NCI-H1048 (cell line): ENCODE measurements at regions not wholly inside any gene's neighbourhood (a gene's known extent, or its start where the extent isn't known, plus 50 kb on each side); places are given as distances from the start of the nearest gene placed in this dataset.

Source experiments
- DNase-seq: peaks from one replicate; lab custom pipeline; 2025; lab: John Stamatoyannopoulos, UW

DNA sequence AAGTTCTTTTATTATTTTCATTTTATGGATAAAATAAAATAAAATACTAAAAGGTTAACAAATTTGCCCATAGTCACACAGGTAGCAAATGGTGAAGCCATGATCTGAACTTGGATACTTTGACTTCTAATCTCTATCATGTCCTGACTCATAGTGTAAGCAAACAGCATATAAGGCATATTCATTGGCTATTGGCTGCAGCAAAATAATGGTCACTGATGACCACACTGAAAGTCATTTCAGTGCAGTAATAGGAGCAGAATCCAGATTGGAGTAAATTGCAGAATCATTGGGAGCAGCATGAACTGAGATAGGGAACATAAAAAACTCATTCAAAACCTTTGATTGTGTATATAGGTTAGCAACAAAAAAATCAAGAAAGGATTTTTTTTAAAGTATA is 262.9 kb downstream of the PLA2G4A start:
- no peak for DNase-seq

DNA sequence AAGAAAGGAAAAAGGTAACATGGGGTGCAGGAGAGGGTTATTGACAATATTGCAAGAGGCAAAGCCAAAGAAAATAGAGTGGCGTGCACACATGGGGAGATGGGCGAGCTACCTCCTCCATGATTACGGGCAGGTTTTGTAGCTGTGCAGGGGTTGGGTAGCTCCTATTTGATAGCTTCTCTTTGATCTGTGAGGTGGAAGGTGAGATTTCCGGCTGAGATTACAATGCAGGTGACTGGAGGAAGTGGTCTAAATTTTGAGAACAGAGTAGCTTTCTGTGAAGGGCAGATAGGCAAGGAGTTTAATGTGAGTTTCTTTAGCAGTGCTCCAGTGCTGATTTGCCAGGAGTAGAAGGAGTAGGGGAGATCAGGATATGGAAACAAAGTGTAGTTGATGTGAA is 263.4 kb downstream of the PLA2G4A start:
- no peak for DNase-seq

DNA sequence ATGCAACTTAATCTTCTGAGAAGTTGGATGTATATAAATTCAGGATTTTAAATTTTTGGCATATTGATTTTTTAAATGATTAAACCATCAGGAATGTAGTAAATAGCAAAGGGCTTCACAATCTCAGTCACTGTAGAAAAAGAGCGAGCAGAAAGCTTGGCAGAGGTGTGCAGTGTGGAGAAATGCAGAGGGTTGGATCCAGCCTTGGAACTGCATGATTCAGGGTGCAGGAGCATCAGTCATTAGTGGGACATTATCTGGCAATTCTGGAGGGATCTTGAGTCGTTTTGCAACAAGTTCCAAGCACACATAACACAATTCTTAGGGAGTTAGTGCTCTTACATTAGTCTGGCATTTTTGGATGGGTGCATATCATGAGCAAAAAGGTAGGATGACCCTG is 267.9 kb downstream of the PLA2G4A start:
- DNase-seq, result no peak

DNA sequence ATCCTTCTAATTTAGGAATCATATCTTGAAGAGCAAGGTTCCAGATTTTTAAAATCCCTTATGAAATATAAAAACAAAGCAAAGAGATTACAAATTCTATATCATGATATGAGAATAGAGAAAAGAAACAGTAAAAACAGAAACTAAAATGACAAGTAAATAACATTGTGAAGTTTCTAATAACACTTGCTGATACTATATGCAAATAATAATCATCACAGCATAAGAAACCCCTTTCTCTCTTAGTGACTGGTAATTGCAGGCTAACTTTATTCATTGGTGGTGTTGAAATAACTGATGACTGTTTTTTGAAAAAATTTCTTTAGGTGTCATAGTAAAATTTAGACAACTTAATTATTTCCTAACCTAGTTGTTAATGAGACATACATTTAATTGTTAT is 281.6 kb downstream of the PLA2G4A start:
- DNase-seq, result no peak

DNA sequence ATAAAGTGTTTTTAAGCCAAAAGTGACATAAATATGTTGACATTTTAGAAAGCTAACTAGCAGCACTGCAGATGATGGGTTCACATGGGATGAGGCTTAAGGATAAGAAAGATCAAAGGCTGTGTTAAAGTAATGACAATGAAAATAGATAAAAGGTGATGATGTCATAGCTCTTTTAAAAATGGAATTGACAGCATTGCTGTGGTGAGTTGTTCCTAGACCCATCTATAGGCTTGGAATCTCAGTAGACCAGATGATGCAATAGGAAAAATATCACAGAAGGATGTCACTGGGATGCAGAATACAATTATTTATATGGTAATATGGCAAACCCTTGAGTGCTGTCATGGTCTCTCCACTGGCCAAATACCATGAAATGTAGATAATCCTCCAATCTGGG is 286.0 kb downstream of the PLA2G4A start:
- no peak for DNase-seq

DNA sequence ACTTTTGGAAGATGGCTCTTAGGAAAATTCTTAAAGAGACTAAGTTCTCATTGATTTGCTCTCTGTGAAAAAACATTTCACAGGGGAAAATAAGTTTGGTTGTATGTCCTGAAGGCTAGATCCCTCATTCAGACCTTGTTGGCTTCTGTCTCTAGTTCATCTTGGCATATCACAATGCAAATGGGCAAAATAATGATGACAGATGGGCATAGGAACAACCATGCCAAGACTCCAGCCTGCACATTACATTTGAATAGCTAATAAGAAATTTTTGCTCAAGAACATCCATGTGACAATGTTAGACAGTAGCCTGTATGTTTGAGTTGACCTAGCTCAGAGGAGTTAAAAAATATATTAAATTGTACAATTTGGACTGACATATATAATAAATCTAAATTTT is 292.9 kb downstream of the PLA2G4A start:
- DNase-seq, result no peak

DNA sequence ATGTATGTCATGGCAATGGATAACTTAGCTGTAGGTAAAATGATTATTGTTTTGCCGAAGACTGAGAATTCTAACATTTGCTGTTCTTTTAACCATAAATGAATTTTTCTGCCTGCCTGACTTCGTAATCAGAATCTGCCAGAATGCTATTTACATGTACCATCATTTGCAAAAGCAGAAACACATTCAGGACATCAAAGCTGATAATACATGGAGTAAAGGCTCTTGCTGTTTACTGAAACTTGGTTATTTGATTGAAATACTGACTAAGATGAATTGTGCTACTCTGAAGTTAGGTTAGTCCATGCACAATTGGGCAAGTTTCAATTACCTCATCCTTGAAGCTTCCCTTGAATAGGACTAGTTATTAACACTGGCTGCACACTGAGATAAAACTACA is 293.8 kb downstream of the PLA2G4A start:
- DNase-seq, result no peak

DNA sequence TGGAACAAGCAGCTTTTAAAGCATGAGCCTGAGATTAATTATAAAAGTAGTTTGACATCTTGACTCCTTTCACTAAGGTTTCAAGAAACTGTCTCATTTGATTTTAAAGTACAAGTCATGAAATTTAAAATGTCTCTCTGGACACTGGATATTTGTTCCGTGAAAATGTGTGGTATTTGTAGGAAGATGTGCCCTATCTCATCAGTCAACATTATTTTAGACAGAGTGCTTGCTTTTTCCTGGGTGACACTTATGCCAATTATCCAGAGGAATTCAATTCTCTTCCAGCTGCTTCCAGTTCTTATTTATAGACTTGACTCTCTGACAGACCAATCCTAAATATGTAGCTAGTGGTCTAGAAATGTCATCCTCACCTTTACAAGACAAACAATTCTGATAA is 300.4 kb downstream of the PLA2G4A start:
- DNase-seq, result no peak

DNA sequence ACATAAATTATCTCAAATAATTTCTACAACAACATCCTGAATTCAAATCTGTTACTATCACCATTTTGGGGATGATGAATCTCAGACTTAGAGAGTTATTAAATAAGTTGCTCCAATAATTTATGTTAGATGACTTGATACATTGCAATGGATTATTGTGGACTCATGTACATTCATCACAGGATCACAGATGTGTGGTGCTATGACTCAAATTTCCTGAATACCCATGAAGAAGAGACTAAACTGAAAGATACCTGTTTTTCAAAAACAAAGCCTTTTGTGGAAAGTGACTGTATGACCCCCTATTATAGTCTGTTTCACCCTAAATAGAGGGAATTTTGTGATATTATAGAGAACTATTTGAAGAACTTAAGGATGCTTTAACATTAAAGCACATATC is 315.0 kb downstream of the PLA2G4A start:
- no peak for DNase-seq

DNA sequence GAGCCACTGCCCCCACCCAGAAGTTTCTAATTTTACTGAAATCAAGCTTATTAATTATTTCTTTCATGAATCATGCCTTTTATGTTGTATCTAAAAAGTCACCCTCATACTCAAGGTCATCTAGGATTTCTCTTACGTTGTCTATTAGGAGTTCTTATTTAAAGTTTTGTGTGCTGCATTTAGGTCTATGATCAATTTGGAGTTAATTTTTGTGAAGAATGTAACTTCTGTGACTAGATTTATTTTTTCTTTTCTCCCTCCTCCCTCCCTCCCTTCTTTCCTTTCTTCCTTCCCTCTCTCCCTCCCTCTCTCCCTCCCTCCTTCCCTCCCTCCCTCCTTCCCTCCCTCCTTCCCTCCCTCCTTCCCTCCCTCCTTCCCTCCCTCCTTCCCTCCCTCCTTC is 317.6 kb downstream of the PLA2G4A start:
- DNase-seq, result no peak

DNA sequence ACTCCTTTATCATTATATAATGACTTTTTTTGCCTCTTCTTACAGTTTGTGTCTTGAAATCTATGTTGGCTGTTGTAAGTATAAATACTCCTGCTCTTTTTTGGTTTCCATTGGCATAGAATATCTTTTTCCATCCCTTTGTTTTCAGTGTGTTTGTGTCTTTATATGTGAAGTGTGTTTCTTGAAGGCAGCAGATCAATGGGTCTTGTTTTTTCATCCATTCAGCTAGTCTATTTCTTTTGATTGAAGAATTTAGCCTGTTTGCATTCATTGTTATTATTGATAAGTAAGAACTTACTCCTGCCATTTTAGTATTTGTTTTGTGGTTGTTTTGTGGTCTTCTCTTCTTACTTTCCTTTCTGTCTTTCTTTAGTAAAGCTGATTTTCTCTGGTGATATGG is 322.8 kb downstream of the PLA2G4A start:
- DNase-seq, result no peak

DNA sequence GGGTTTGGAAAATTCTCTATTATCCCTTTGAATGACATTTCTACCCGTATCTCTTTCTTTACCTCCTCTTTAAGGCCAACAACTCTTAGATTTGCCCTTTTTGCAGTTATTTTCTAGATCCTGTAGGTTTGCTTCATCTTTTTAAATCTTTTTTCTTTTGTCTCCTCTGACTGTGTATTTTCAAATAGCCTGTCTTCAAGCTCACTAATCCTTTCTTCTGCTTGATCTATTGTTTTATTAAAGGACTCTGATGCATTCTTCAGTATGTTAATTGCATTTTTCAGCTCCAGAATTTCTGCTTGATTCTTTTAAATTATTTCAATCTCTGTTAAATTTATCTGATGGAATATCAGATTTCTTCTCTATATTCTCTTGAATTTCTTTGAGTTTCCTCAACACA is 324.3 kb downstream of the PLA2G4A start:
- no peak for DNase-seq

DNA sequence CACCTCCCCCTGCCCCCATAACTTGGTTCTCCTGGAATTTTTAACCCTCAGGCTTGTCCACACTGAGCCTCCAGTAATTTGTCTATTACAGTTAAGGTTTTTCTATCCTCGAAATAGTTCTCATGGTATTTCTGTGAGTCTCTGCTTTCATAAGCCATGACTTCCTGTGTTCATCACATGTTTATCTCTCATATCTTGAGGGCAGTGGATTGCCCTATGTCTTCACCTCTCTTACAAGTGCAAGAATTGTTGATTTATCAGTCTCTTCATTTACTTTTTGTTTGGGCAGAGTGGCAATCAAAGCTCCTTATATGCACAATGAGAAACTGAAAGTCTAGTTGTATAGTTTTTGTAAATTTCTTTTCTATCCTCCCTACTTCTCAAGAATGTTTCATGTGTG is 328.4 kb downstream of the PLA2G4A start:
- no peak for DNase-seq

DNA sequence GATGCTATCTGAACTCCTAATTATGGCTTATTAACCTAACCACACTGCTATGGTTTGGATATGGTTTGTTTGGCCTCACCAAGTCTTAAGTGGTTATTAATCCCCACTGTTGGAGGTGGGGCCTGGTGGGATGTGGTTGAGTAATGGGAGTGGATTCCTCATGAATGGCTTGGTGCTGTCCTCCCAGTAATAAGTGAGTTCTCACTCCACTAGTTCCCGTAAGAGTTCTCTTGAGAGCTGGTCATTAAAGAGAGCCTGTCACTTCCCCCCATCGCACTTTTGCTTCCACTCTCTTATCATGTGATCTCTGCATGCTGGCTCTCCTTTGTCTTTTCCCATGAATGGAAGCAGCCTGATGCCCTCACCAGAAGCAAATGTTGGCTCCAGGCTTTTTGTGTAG is 328.8 kb downstream of the PLA2G4A start:
- DNase-seq, result no peak

DNA sequence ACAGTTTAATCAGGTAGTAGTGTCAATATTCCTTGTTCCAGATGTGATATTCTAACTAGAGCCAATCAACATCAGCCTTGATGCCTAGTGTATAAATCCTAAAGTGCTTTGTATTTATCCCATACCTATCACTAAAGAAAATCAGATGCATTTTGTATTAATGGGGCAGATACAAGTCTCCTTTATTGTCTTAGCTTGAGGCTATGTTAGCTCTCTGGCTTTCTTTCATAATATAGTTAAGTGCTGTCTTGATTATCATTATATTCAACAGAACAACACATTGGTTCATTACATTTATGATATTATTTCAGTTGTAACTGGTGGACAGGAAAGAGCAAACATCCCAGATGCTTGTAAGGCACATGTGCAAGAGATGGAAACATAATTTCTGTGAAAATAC is 338.8 kb downstream of the PLA2G4A start:
- DNase-seq, result no peak

DNA sequence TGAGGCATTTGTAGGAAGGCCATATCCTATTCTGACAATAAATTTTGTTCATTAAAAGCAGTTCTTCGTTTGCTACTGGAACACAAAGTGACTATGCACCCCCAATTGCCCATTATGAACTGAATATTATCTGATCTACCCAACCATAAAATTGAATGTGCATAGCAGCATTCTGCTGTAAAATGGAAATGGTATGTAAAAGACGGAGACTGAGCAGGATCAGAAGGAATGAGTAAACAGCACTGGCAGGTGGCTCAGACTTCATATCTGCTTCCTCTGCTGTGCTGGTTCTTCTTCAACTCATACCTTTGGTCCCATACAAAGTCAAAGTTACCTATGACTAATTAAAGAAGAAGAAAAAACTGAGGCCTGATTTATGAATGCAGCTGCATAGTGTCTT is 339.5 kb downstream of the PLA2G4A start:
- no peak for DNase-seq

DNA sequence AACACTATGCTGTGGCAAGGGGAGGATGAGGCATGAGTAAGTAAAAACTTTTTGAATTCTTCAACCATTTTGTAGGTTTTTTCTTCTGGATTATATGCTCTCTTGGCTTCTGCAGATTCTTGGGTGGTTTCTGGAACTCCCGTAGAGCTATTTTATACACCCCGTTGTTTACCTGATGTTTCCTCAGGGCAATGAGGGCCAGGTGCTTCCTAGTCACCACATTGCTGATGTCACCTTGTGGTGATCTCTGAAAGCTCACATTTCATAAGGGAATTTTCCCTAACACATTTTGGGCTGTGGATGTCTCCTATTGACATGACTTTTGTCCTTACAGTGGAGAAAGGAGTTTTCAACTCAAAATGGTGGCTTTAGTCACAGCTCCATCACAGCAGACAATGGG is 356.6 kb downstream of the PLA2G4A start:
- no peak for DNase-seq

DNA sequence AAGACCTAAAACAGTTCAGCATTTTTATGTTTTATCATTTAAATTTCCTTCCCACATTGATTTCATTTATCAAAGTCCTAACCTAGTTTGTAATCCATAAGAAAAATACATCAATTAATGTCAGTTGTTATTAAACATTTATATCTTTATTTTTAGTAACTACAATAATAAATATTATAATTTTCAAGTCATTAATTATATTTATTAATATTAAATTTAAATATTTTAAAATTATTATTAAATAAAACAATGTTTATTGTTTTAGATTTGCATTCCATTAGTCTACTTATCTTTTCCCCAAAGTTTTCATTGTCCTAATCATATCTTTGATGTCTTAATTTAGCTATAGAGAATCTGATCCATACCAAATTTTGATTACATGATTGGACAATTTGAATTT is 368.9 kb downstream of the PLA2G4A start:
- DNase-seq, result no peak

DNA sequence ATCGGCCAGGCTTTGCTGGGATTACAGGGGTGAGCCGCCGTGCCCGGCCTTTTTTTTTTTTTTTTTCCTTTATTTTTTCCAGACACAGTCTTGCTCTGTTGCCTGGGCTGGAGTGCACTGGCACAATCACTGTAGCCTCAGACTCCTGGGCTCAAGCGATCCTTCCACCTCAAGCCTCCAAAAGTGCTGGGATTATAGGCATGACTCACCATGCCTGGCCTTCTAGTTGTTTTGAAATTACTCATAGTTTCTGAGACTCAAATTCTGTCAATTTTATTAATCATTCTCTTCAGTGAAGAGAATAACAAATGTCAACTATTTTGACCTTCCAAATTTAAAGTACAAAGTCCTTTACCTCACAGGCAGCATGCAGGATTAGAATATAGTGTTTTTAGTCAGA is 374.5 kb downstream of the PLA2G4A start:
- no peak for DNase-seq

DNA sequence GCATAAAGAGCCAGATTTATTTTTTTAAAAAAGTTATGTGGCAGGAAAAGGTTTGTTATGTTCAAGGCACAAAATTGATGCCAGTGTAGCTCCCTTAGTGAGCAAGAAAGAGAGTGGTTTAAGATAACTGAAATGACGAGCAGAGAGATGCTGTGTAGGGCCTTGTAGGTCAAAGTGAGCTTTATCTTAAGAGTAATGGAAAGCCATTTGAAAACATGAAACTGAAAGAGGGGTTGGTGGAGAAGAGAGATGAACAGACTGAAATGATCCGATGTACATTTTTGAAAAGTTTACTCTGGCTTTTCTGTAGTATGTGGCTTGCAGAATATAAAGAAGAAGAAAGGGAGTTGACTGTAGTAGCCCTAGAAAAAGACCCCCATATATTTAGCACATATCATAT is 383.6 kb downstream of the PLA2G4A start:
- DNase-seq, result no peak

DNA sequence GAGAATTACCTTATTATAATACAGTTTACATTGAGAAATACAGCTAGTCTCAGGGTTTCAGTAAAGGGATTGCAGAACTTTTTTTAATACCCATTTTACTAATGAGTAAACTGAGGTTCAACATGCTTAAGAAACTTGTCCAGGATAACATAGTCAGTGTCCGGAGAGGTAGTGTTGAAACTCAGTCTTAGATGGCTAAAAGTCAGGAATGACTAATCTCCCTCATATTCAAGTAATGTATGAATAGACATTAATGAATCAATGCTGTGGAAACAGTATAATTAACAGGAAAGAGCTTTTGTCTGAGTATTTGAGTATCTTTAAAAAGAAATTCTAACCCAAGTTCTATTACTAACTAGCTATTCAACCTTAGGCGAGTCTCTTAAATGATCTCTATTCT is 397.6 kb downstream of the PLA2G4A start:
- no peak for DNase-seq

DNA sequence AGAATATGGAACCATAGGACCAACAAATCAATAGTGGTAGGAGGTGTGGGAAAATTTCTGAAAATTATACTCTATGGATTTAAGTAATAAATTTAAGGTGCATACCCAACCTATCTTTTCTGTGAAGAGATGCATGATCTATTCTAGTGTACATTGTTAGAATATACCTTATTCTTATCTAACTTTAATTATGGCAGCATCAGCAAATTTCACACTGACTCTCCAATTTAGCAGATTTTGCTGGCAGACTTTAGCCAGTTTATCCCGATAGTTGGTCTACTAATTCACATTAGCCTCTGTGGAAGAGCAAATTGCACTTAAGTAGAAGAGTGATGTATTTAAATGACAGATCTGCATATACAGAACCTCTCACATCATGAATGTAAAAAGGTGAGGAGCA is 400.0 kb downstream of the PLA2G4A start:
- DNase-seq, result no peak

DNA sequence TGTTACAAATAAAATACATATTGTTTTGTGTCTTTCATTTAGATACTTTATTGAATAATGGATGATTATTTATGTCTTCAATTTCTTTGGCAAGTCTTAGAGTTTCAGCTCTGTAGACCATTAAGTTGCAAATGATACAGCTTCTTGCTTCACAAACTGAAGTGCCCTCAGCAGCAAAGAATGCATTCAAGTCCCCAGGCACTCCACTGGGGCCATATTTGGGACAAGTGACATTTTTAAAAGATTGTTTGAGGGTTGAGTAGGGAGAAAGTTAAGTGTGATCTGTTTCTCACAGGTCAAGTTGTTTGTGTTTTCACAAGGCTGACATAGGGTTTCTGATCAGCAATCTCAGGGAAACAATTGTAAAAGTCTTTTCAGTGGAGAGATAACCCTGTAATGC is 400.7 kb downstream of the PLA2G4A start:
- no peak for DNase-seq

DNA sequence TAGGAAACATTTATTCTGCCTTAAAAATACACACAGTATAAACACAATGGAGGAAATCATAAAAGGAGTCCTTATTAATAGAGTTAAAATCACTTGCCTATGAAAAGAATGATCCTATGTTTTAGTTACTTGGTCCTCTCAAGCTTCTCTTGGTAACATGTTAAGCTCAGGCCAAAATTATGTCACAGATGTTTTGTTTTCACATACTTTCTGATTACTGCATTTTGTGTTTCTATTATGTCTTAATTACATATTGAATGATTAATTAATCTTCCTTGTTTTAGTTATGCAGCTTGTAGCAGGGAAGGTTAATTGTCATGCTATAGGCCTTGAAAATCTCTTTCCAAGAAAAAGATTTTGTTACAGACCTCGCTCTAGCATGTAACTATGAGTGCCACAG is 406.0 kb downstream of the PLA2G4A start:
- no peak for DNase-seq

DNA sequence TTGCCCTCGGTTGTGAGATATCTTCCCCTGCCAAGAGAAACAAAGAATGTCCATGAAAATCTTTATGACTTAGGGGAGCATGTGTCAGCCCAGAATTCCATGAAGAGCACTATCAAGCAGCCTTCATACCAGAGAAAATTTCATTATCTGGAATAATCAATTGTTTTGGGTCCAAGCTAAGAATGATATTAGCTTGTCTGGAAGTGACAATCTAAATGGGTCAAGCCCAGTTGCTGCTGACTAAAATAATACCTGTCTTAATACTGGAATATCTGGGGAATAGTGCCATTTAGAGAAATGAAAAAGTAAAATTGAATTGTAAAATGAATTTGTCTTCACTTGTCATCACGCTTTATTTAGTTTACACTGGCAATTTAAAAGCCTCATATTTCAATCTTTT is 407.4 kb downstream of the PLA2G4A start:
- DNase-seq, result no peak
